ENCODE measurements at regions not wholly inside any gene's neighbourhood (a gene's known extent, or its start where the extent isn't known, plus 50 kb on each side); places are given as distances from the start of the nearest gene placed in this dataset.

GRCh38 chr11:81895258-81895657 is 838.4 kb downstream of the FAM181B start:
- no peak overlapping the region for H3K27ac ChIP-seq (replicated peaks)
- no peak for DNase-seq (ENCODE audit: low read depth in 1 of 2, low spot score in 1 of 2)
- no peaks in the 10 kb centered on the region for H3K27me3 ChIP-seq (ENCODE audit: insufficient read depth, poor library complexity, severe bottlenecking)
- no peak for TF ChIP-seq GABPA (IDR thresholded peaks at IDR 0.05; ENCODE audit: low read depth)
- TF ChIP-seq CTCF (IDR thresholded peaks at IDR 0.05; ENCODE audit: insufficient read depth, low read length), result no peak
- TF ChIP-seq POLR2AphosphoS5 (IDR thresholded peaks at IDR 0.05; ENCODE audit: low read depth), result no peak
- no peak for TF ChIP-seq SPI1 (IDR thresholded peaks at IDR 0.05; ENCODE audit: borderline replicate concordance, low read depth)
- no peak for TF ChIP-seq REST (IDR thresholded peaks at IDR 0.05; ENCODE audit: insufficient replicate concordance, low read depth)
- H3K4me3 ChIP-seq (replicated peaks; ENCODE audit: insufficient read depth, low read length), result no peak overlapping the region

GRCh38 chr11:81892770-81893635 is 840.7 kb downstream of the FAM181B start:
- no peaks in the 10 kb centered on the region for H3K27me3 ChIP-seq (ENCODE audit: insufficient read depth, poor library complexity, severe bottlenecking)
- no peak for DNase-seq (ENCODE audit: low read depth in 1 of 2, low spot score in 1 of 2)
- H3K4me3 ChIP-seq (replicated peaks; ENCODE audit: insufficient read depth, low read length), result no peak overlapping the region
- no peak for TF ChIP-seq REST (IDR thresholded peaks at IDR 0.05; ENCODE audit: insufficient replicate concordance, low read depth)
- no peak for TF ChIP-seq CTCF (IDR thresholded peaks at IDR 0.05; ENCODE audit: insufficient read depth, low read length)
- TF ChIP-seq POLR2AphosphoS5 (IDR thresholded peaks at IDR 0.05; ENCODE audit: low read depth), result no peak
- no peak for TF ChIP-seq SPI1 (IDR thresholded peaks at IDR 0.05; ENCODE audit: borderline replicate concordance, low read depth)
- TF ChIP-seq GABPA (IDR thresholded peaks at IDR 0.05; ENCODE audit: low read depth), result no peak
- H3K27ac ChIP-seq (replicated peaks), result no peak overlapping the region

- Histone ChIP-seq H3K27me3 (ENCODE audit: insufficient read depth, poor library complexity, severe bottlenecking) (no peaks in the 10 kb centered on the region), H3K27ac (replicated peaks) (peak overlapping the region; percentile 73), H3K4me3 (replicated peaks; ENCODE audit: insufficient read depth, low read length) (no peak overlapping the region)
- DNase-seq (ENCODE audit: low read depth in 1 of 2, low spot score in 1 of 2), result peak; percentile 56 to 69
- no peak for TF ChIP-seq REST (IDR thresholded peaks at IDR 0.05; ENCODE audit: insufficient replicate concordance, low read depth)
- no peak for TF ChIP-seq CTCF (IDR thresholded peaks at IDR 0.05; ENCODE audit: insufficient read depth, low read length)
- peak; percentile 13; the same call in 1 of the 2 replicates for TF ChIP-seq GABPA (IDR thresholded peaks at IDR 0.05; ENCODE audit: low read depth)
- peak; percentile 51; the same call in 1 of the 2 replicates for TF ChIP-seq SPI1 (IDR thresholded peaks at IDR 0.05; ENCODE audit: borderline replicate concordance, low read depth)
- peak; percentile 89 for TF ChIP-seq POLR2AphosphoS5 (IDR thresholded peaks at IDR 0.05; ENCODE audit: low read depth)
Observed at GRCh38 chr11:81888391-81888790, 845.3 kb downstream of the FAM181B start.

All from HL-60 (cell line).